Esophagus muscularis mucosa (tissue), 3 donors: ENCODE measurements at regions not wholly inside any gene's neighbourhood (a gene's known extent, or its start where the extent isn't known, plus 50 kb on each side); places are given as distances from the start of the nearest gene placed in this dataset.

Experiments used
- POLR2AphosphoS5 ChIP-seq, 2 donors: sonication (generic); formaldehyde crosslinking; IDR thresholded peaks; one replicate each; pipeline ENCODE4 v1.6.1; 2017; ENCODE audit warnings: antibody characterized with exemption in 2 of 2
- TF ChIP-seq, protein P1 (sequence below), 3 experiments: fragments of 200-600 bp in 2 of 3; fragments of 450-650 bp in 1 of 3; sonication (generic) in 2 of 3; IDR thresholded peaks; one replicate each; pipeline ENCODE4 v1.5.1; 2017 to 2019; ENCODE audit warnings: antibody characterized with exemption in 3 of 3, mild to moderate bottlenecking in 2 of 3, moderate library complexity in 1 of 3

DNA sequence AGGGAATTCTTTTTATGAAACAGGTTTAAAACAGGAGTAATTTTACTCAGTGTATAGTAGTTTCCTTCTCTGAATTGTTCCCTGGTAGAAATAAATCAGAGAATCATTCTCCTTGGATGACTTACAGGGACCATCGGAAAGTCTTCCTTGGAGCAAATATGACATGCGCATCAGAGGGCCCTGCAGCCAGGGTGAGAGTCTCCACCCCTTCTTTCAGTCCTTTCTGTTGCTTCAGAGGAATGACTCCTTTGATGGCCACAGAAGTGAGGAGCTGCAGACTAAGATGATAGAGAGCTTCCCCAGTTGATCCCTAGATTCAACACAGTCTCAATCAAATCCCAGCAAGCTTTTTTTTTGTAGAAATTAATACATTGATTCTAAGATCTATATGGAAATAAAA lies 294.8 kb upstream of the UMPS start:
- TF ChIP-seq POLR2AphosphoS5 (IDR thresholded peaks at IDR 0.05): no peak
- TF ChIP-seq, protein P1, sequence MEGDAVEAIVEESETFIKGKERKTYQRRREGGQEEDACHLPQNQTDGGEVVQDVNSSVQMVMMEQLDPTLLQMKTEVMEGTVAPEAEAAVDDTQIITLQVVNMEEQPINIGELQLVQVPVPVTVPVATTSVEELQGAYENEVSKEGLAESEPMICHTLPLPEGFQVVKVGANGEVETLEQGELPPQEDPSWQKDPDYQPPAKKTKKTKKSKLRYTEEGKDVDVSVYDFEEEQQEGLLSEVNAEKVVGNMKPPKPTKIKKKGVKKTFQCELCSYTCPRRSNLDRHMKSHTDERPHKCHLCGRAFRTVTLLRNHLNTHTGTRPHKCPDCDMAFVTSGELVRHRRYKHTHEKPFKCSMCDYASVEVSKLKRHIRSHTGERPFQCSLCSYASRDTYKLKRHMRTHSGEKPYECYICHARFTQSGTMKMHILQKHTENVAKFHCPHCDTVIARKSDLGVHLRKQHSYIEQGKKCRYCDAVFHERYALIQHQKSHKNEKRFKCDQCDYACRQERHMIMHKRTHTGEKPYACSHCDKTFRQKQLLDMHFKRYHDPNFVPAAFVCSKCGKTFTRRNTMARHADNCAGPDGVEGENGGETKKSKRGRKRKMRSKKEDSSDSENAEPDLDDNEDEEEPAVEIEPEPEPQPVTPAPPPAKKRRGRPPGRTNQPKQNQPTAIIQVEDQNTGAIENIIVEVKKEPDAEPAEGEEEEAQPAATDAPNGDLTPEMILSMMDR (IDR thresholded peaks at IDR 0.05): no peak
